ENCODE measurements at regions not wholly inside any gene's neighbourhood (a gene's known extent, or its start where the extent isn't known, plus 50 kb on each side); places are given as distances from the start of the nearest gene placed in this dataset.
A peak's percentile ranks its signal among the peaks of the same experiment; 100 is the strongest.

GRCh38 chr13:31898378-31899071 lies 133.0 kb upstream of the FRY start:
- ATAC-seq: no peak

DNA sequence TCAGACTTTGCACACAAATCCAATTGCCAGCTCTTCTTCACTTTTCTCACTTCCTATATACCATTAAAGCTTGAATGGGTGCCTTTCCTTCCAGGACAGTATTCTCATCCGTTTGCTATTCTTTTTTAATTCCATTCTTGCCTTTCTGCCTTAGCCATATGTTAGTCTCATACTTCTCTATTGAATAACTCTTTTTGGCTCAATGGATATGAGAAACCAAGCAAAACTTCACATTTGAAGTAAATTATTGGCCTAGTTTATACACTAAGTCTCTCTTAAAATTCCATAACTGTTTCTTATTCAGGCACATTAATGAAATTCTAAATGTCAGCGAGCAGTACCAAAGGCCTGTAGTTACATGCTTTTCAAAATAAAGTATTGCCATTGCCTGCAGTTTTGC lies 129.6 kb upstream of the FRY start:
- ATAC-seq: no peak

DNA sequence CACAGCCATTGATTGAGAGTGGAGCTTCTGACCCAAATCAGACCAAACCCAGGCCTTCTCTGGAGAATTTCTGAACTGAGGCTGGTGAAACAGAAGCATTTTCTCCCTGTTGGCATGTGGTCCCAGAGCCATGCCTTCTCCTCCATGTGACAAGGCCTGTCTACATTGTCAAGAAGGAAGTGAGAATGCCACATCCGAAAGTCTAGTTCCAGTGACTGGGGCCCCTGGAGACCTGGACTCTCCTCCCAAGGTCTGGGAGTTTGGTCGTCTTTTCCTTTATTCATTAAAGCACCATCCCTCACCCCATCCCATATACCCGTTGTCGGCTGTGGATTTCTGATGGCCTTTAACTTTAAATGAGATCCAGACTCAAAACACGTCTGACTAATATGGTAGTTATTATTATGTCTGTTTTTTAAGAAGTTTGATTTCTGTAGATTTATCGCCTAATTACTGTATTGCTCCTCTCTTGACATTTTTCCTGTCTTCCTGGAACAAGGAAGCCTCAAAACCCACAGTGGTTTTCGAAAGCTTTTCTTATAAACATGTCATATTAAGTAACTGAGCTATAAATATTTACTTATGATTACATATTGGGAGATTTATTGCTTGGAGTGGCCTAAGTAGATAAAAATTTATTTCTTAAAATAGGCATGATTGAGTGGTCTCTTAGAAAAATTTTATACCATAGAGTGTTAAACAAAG lies 128.3 kb upstream of the FRY start:
- no peak for ATAC-seq

- ATAC-seq: no peak
Measured at GRCh38 chr13:31904941-31905824, 126.4 kb upstream of the FRY start.

DNA sequence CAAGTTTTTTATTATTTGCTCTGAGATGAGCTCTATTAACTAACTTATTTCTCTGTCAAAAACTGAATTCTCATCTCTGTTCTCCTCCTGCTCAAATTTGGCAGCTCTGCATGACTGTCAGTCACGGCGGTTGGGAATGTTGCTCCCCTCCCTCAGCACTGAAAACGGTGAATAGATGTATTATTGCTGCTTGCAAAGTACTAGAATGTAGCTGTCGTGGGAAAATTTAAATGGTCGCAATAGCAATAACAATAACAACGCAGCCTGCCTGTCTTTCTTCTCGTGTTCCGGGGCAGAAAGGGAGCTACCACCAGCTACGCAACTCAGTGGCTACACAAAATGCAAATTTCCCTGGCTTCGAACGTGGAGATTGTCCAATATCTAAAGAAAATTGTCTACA lies 125.6 kb upstream of the FRY start:
- ATAC-seq: no peak

DNA sequence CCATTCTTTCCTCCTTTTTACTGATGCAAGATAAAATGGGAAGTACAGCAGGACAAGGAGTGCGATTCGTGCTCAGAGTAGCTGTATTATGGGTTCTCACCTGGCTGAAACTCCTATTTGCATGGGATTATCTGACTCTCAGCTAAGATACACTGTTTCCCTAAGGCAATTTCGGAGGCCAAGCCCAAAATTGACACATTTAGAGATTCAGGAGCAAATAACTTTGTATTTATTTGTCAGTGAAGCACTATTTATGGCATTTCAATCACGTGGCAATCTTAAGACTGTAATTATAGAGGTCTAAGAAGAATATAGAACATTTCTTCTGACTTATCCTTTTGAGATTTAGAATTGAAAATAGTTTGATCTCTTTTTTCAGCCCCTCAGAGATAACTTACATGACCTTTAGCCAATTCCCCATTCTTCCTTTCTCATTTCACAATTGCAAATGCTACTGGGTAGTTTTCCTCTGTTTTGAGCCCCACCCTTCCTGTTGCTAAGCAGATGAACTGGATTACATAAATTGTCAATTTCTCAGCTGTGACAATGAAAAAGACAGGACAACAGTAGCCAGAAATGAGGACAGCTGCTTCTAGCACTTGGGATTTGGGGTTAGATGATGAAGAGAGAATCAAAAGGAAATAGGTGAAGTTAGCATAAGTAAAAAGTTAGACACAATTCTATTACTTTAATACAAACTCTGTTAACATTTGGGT lies 122.7 kb upstream of the FRY start:
- no peak for ATAC-seq

- peak; percentile 48 for ATAC-seq
Measured at GRCh38 chr13:31909864-31910551, 121.6 kb upstream of the FRY start.

GRCh38 chr13:31910633-31911032 lies 120.9 kb upstream of the FRY start:
- no peak for ATAC-seq

- ATAC-seq: no peak
Measured at GRCh38 chr13:31912647-31913401, 118.8 kb upstream of the FRY start.

GRCh38 chr13:31913459-31913858 lies 118.1 kb upstream of the FRY start:
- ATAC-seq: peak; percentile 35

DNA sequence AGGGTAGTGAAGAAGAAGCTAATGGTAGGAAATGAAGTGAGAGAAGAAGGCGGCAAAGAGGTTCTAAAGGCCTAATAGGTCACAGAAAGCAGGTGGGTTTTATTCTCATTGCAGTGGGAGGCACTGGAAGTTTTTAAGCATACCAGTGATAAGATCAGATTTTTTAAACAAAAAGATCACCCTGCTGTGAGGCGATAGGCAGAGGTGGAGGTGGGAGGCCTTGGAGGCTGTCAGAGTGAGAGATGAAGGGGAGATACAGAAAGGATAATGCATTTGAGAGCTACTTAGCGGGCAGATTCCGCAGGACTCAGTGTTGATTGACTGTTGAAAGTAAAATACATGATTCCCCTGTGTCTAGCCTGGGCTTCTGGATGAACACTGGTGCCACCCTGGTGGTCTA lies 116.7 kb upstream of the FRY start:
- ATAC-seq: no peak

DNA sequence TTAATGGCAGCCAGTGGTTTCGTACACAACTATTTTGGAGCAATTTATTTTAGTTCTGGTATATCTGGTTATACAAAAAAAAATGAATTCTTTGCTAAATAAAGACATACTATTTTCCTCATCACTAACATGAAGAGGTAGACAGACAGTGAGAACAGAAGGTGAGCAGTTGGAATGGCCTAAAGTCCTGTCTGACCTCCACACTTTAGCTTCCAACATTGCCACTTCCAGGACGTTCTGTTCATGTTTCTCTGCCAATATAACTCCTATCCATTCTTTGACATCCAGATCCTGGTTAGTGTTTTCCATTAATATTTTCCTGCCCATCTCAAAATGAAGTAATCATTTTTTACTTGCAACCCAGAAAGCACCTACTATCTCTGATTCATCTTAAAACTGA lies 112.9 kb upstream of the FRY start:
- ATAC-seq: no peak

DNA sequence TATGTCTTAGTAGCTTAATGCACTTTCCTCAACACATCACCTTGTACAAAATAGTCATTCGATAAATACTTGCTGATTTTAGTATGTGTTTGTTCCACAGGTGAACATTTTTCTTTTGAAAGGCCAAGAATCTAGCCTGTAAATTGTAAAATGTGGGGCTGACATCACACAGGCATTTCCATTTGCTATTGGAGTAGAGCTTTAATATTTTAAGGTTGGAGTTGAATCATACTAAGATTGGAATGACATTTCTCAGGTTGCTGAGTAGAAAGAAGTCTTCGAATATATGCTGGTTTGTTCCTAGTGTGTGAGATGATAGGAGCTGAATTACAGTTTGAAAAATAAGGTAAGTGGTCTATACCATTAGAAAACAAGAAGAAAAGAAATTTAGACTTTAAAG lies 112.3 kb upstream of the FRY start:
- ATAC-seq: no peak

- no peak for ATAC-seq
Measured at GRCh38 chr13:31919971-31920726, 111.4 kb upstream of the FRY start.

DNA sequence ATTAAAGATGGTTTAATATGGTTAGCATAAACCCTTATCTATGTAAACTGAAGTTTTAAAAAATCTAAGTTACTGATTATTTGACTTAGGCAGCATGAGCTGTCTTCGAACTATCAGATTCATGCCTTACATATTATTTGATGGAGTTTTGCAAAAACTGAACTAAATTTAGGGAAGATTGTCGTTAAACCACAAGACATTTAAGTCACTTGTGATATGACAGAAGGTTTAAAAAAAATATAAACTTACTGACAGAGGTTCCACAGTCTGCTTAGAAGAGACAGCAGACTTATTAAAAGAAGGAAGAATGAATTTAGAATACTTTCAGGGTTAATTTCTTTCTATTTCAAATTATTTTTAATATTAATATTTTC lies 110.9 kb upstream of the FRY start:
- no peak for ATAC-seq

- no peak for ATAC-seq
Measured at GRCh38 chr13:31922724-31923123, 108.8 kb upstream of the FRY start.

- ATAC-seq: no peak
Measured at GRCh38 chr13:31923134-31923763, 108.3 kb upstream of the FRY start.

DNA sequence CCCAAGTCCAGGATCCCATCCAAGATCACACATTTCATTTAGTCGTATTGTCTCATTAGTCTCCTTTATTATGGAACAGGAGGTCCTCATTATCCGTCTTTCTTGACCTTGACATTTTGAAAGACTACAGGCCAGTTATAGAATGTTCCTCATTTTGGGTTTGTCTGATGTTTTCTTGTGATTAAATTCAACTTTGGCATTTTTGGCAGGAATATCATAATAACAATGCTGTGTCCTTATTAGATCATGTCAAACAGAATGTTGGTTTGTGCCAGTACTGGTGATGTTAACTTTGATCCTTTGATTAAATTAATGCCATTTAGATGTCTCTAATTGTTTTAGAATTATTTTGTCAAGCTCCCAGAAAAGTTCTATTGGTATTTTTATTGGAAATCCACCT lies 106.5 kb upstream of the FRY start:
- no peak for ATAC-seq

- no peak for ATAC-seq
Measured at GRCh38 chr13:31927219-31927653, 104.3 kb upstream of the FRY start.

Measured in esophagus mucosa (tissue), 1 donor.